HAP-1 (cell line): ENCODE measurements at regions not wholly inside any gene's neighbourhood (a gene's known extent, or its start where the extent isn't known, plus 50 kb on each side); places are given as distances from the start of the nearest gene placed in this dataset.

ENCODE experiments used
- DNase-seq, 2 experiments: peaks; one replicate each; pipeline ENCODE4 v3.0.0-alpha.2; 2016 to 2020; ENCODE audit warnings: low spot score in 2 of 2
- H3K27me3 ChIP-seq: fragments of 250-450 bp; sonication (Bioruptor Pico); 2 replicates; pipeline ENCODE4 v1.5.1; 2020; ENCODE audit warnings: low read depth, mild to moderate bottlenecking, moderate library complexity
- H3K36me3 ChIP-seq: fragments of 250-450 bp; sonication (Bioruptor Pico); replicated peaks from 2 replicates; pipeline ENCODE4 v1.5.1; 2020; ENCODE audit warnings: mild to moderate bottlenecking
- H3K4me1 ChIP-seq: fragments of 250-450 bp; sonication (Bioruptor Pico); 2 replicates; pipeline ENCODE4 v1.5.1; 2020; ENCODE audit warnings: mild to moderate bottlenecking
- H3K4me3 ChIP-seq: fragments of 250-450 bp; sonication (Bioruptor Pico); 2 replicates; pipeline ENCODE4 v1.5.1; 2020; ENCODE audit warnings: mild to moderate bottlenecking, moderate library complexity
- H3K9me3 ChIP-seq: fragments of 250-450 bp; sonication (Bioruptor Pico); 2 replicates; pipeline ENCODE4 v1.5.1; 2020; ENCODE audit warnings: mild to moderate bottlenecking, moderate library complexity
- in situ Hi-C: fragments of 300-500 bp; cut with MboI; formaldehyde crosslinking; loops from 3 replicates; pipeline ENCODE4 v1.14.3; 2020; ENCODE audit warnings: low sequenced_read_pairs, inconsistent platforms, mixed read lengths

DNA sequence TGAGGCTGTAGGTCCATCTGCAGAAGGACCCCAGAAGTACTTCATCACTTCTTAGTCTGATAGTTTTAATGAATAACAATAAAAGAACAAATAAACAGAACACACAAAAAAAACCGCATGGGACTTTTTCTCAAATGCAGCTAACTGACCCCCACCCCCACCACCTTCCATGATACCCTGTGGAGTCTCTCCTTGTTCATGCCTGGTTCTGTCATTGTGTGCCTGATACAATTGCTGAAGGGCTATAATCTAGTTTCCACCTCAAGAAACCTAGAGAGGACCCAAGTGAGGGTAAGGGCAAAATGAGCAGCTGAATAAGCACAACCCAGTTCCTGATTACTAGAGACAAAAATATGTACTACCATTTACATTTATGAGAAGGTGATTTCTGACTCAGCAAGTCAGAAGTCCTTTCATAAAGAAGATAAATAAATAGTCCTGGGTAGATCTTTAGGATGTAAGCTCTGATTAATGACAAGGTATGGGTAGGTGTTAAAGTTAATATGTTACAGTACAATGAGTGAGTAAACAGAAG lies 155.1 kb downstream of the TMA16 start:
- Histone ChIP-seq H3K36me3 (no peaks in the 10 kb centered on the region), H3K4me3 (no peak overlapping the region), H3K4me1 (peaks cover 13% of the 10 kb centered on the region), H3K27me3 (no peaks in the 10 kb centered on the region), H3K9me3 (peaks cover 2% of the 10 kb centered on the region; the same call in 1 of the 2 replicates)
- peak in 1 of 2 experiments; percentile 28 for DNase-seq
- in situ Hi-C loops, result no loop called here

DNA sequence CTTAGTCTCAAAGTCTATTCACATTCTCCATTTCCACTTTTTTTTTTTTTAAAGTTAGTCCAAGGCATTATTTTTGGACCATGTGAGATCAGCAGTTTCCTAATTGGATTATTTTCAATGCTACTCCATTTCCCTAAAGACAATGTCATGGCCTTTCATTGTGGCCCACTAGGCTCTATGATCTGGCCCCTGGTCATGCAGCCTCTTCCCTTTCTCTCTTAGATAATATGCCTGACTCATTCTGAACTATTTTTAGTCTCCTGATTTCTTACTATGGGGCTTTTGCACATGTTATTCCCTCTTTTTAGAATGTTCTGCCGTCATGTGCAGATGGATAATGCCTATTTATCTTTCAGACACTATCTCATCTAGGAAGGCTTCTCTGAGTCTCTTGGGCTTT lies 157.3 kb downstream of the TMA16 start:
- DNase-seq, result no peak
- H3K4me3 ChIP-seq, result no peak overlapping the region
- peaks cover 13% of the 10 kb centered on the region for H3K4me1 ChIP-seq
- H3K27me3 ChIP-seq, result no peaks in the 10 kb centered on the region
- in situ Hi-C loops, result no loop called here
- no peaks in the 10 kb centered on the region for H3K9me3 ChIP-seq
- H3K36me3 ChIP-seq, result no peaks in the 10 kb centered on the region

DNA sequence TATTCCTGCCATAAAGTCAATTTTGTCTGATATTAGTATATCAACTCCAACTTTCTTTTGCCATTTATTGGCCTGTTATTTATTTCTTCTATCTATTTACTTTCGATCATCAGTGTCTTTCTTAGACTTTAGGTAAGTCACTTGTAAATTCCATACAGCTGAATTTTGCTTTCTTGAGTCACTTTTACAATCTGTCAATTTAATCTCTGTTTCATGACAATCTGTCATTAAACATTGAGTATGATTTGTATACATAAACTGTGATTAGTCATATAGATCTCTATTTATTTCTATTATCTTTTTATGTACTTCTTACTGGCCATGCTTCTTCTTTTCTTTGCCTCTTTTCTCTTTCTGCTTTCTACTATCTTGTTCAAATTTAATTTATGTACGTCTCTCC lies 160.1 kb downstream of the TMA16 start:
- Histone ChIP-seq H3K4me3 (no peak overlapping the region), H3K36me3 (no peaks in the 10 kb centered on the region), H3K9me3 (no peaks in the 10 kb centered on the region), H3K27me3 (no peaks in the 10 kb centered on the region), H3K4me1 (peaks cover 7% of the 10 kb centered on the region; the same call in 1 of the 2 replicates)
- DNase-seq, result no peak
- in situ Hi-C loops, result no loop called here

DNA sequence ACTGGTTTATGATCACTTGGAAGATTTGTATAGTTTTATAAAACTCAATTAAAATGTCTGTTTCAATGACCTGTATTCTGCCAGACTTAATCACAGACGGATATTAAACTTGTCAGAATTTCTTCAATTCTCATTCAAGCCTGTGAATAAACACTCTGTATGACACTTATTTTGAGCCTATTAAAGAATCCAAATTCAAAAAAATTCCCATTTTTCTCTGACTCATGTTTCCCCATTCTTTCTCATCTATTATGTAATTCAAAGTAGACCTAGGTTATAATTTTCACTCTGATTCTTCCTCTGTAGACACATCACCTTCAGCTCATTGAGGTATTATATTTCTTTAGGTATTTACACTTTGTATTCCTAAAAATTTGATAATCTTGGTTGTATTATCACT lies 166.1 kb downstream of the TMA16 start:
- H3K27me3 ChIP-seq, result no peaks in the 10 kb centered on the region
- in situ Hi-C loops, result no loop called here
- H3K9me3 ChIP-seq, result no peaks in the 10 kb centered on the region
- H3K36me3 ChIP-seq, result no peaks in the 10 kb centered on the region
- H3K4me3 ChIP-seq, result no peak overlapping the region
- peaks cover 1% of the 10 kb centered on the region for H3K4me1 ChIP-seq
- DNase-seq, result no peak

DNA sequence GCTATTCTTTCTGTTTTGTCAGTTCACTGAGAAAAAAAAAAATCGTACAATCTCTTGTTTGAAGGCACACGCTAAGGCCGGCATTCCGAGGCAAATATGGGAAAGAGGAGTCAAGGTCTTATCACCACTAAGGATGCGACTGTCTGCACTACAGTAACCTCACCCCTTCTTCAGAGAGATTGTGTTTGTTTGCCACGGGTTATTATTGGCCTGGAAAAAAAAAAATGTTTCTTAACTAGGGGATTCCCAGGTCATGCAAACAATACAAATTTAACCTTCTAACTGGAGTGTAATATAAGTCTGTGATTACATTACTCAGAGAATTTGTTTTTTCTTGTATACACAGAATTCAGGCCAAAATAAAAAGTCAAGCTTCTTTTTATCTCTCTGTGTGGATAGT lies 168.3 kb downstream of the TMA16 start:
- no peak overlapping the region for H3K4me3 ChIP-seq
- no peaks in the 10 kb centered on the region for H3K9me3 ChIP-seq
- in situ Hi-C loops, result no loop called here
- no peaks in the 10 kb centered on the region for H3K27me3 ChIP-seq
- no peak for DNase-seq
- H3K4me1 ChIP-seq, result peaks cover 11% of the 10 kb centered on the region
- no peaks in the 10 kb centered on the region for H3K36me3 ChIP-seq

DNA sequence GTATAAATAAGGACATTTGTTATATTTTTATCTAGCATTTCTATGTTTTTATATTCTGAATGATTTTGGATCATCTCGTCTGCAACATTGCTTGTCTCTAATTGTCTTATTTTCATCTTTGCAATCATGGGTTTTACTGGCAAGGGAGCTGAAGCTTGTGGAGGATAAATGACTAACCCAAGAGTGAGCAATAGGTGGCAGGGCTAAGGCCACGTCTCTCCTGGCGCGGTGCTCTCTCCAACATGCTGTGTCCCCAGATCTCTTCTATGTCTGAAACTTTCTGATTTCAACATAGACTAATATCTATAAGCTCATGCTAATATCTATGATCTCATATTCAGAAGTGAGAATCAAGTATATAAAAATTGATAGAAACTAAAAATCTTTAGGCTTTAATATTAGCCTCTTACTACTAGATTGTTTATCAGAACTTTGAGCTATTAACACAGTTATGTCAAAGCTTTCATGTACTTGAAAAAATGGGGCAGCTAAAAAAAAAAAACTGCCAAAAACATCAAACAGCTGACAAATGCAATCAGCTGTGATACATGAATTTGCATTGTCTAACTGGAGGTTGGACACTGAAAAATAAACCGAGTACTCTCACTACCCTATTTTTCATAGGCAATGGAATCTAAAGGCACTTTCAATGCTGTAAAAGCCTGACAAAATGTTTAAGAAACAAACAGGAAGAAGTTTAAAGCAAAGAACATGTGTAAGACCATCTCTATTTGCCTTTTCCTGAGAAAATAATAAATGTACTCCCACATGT lies 169.2 kb downstream of the TMA16 start:
- Histone ChIP-seq H3K4me1 (peaks cover 11% of the 10 kb centered on the region), H3K9me3 (no peaks in the 10 kb centered on the region), H3K36me3 (no peaks in the 10 kb centered on the region), H3K27me3 (no peaks in the 10 kb centered on the region), H3K4me3 (no peak overlapping the region)
- no peak for DNase-seq
- in situ Hi-C loops, result no loop called here

DNA sequence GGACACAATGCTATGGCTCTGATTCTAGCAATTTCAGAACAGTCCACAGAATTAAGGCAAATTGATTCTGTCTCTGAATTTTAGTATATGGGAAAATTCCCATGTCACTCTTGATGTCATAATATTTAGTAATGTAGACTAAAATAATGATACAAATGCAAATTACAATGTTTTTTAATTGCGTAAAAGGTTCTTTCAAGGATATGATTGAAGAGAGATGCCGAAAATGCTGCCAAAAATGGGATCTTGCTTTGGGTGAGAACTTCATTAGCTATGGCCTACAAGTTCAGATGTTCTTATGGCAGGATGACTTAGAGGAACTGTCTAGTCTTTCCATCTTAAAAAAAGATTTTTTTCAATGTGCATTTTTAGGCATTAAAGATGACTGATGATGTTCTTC lies 170.6 kb downstream of the TMA16 start:
- peaks cover 11% of the 10 kb centered on the region for H3K4me1 ChIP-seq
- in situ Hi-C loops, result no loop called here
- no peak for DNase-seq
- no peak overlapping the region for H3K4me3 ChIP-seq
- H3K27me3 ChIP-seq, result no peaks in the 10 kb centered on the region
- no peaks in the 10 kb centered on the region for H3K9me3 ChIP-seq
- no peaks in the 10 kb centered on the region for H3K36me3 ChIP-seq

DNA sequence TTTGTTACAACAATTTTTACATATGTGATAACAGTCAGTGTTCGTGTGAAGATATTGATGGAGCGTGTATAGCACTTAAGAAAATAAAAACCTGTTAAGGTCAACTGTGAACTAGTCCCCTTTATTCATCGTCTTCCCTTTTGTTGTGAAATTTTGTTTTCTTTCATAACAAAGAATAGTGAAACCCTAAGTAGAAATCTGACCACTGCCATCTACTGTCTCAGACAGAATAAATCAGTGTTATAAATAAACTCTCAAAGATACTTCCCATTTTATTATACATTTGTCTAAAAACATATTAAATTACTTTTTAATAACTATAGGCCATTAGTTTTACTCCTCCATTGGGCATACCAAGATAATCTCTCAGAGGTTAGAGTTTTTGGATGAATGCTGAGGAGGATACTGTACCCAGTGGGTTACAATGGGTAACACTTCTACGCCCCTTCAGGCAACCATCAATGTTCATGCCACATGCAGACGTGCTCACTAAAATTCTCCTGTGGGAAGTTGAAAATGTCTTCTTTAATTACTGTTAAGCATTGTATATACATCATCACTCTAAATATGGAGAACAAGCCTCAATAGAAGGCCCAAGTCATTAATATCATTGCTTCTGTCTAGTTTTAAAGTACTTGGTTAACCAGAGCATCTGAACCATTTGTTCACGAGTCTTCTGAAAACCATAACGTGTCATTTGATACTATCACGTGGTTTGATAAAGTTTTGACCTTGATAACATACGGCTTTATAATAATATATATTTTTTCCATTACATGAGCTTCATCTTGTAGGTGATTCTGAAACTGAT lies 171.2 kb downstream of the TMA16 start:
- peaks cover 11% of the 10 kb centered on the region for H3K4me1 ChIP-seq
- no peaks in the 10 kb centered on the region for H3K27me3 ChIP-seq
- H3K36me3 ChIP-seq, result no peaks in the 10 kb centered on the region
- no peak overlapping the region for H3K4me3 ChIP-seq
- peak in 1 of 2 experiments; percentile 34 for DNase-seq
- in situ Hi-C loops, result no loop called here
- no peaks in the 10 kb centered on the region for H3K9me3 ChIP-seq

DNA sequence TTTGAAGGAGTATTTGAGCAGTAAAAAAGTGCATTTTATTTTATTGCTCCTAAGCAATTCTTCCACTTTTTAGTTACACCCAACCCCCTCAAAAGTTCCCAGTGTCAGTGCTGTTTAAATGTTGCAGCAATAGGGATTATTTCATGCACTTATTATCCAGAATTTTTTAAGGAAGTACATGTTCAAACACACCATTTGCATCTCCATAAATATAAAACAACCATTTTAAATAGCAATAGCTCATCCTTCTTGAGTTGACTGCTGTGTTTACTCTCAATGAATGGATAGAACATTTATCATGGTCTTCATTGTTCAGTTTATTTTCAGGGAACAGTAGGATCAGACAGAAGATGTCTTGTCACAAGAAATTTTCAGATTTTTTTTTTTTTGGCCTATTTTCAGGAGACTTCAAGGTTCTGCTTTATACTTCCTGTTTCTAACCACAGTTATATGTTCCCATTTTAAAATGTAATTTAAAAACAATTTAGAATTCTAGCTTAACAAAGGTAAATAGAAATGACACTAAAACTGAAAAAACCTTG lies 171.9 kb downstream of the TMA16 start:
- H3K4me1 ChIP-seq, result peaks cover 11% of the 10 kb centered on the region
- no peaks in the 10 kb centered on the region for H3K36me3 ChIP-seq
- in situ Hi-C loops, result no loop called here
- peak in 1 of 2 experiments; percentile 20 for DNase-seq
- H3K9me3 ChIP-seq, result no peaks in the 10 kb centered on the region
- no peaks in the 10 kb centered on the region for H3K27me3 ChIP-seq
- no peak overlapping the region for H3K4me3 ChIP-seq

DNA sequence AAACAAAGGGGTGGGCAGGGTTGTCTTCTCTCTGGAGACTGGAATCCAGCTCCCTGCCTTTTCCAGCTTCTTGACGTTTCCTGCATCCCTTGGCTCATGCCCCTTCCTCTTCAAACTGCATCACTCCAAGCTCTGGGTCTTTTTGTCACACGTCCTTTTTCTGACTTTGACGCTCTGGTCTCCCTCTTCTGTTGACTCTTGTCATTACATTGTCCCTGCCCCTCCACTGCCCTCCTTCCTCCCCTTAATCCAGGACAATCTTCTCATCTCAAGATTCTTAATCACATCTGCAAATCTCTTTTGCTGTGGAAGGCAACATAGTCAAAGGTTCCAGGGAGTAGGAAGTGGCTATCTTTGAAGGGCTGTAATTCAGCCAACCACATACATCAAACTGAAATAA lies 178.3 kb downstream of the TMA16 start:
- no peaks in the 10 kb centered on the region for H3K27me3 ChIP-seq
- H3K36me3 ChIP-seq, result no peaks in the 10 kb centered on the region
- no peaks in the 10 kb centered on the region for H3K4me1 ChIP-seq
- no peak overlapping the region for H3K4me3 ChIP-seq
- no peaks in the 10 kb centered on the region for H3K9me3 ChIP-seq
- no peak for DNase-seq
- in situ Hi-C loops, result no loop called here

DNA sequence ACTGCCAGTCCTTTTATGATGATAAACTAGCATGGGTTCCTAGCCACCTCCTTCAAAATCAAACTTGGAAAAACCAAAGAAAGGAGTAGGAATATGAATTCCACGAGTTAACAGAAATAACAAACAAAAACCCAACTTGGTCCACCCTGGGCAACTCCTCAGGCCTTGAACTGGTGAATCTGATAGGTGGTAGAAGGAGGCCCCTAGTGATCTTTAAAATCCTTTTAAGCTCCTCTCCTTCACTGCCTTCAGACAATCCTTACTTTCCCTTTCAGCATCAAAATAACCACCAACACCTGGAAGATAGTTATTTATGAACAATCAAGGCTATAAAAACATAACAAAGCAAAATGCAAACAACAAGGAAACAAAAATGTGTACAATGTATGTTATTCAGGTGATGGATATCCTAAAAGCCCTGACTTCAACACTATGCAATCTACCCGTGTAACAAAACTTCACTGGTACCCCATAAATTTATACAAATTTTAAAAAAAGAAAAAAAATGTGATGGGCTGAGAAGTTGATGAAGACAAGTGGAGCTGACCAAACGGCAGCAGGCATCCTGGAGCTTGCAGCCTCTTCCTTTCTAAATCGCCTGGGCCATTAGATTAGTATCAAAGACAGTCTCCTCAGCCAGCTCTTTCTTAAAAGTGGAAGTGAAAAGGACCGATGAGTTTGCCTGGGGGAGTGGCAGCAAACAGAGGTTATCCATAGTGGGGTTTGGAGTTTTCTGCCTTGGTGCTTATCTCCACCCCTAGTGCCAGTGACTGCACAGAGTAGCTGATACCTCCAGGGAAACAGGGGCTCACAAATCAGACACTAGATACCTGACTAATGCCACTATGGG lies 179.6 kb downstream of the TMA16 start:
- in situ Hi-C loops, result no loop called here
- Histone ChIP-seq H3K27me3 (no peaks in the 10 kb centered on the region), H3K4me3 (no peak overlapping the region), H3K4me1 (no peaks in the 10 kb centered on the region), H3K9me3 (no peaks in the 10 kb centered on the region), H3K36me3 (no peaks in the 10 kb centered on the region)
- no peak for DNase-seq

DNA sequence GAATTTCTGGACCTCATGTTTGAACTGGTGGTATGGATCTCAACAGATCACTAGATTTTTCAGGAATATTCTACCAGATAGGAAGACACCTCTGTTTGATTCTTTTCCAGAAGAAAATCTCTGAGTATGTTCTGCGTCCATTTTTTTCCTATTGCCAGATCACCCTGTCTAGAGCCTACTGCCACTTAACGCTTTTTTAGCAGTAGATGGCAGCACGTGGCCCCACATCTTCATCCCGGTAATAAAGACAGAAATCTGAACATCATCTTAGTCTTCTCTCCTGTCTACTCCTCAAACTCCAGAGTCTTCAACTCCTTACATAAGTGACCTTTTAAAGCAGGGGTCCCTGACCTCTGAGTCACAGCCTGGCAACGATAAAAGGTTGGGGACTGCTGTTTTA lies 184.7 kb downstream of the TMA16 start:
- DNase-seq, result peak; percentile 30 to 38
- Histone ChIP-seq H3K36me3 (no peaks in the 10 kb centered on the region), H3K4me3 (no peak overlapping the region), H3K9me3 (no peaks in the 10 kb centered on the region), H3K4me1 (no peaks in the 10 kb centered on the region), H3K27me3 (no peaks in the 10 kb centered on the region)
- in situ Hi-C loops, result loop anchor here (25.0 kb wide), 1 partner anchor 117 kb away; no protein-coding TSS in a partner anchor

DNA sequence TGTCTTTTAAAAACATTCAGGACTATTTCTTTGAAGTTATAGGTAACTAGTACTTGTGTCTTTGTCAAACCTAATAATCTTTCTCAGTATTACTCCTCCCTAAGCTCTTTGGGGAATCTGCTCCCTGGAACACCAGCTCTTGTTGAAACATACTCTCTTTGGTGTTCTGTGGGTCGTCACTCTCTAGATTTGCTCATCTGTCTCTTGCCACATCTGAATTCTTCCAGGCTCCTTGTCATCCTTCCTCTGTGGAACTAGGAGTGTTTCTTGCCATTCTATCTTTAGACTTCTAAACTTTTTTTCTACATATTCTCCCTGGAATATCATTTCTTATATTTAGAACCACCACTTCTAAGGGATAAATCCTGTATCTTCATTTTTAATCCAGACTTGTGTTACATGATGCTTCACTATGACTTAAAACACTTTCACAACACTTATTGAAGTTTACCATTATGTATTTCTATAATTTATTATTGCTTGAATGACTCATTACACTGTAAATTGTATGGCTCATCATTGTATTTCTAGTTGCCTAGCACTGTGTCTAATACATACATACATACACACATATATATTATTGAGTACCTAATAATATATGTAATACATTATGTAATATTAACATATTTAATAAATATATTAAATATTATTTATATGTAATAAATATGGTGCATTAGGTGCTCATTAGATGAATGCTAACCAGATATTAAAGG lies 186.1 kb downstream of the TMA16 start:
- in situ Hi-C loops, result loop anchor here (25.0 kb wide), 1 partner anchor 118 kb away; no protein-coding TSS in a partner anchor
- no peak for DNase-seq

More for the DNA sequence above, 186.1 kb downstream of the TMA16 start:
- H3K36me3 ChIP-seq, result no peaks in the 10 kb centered on the region
- H3K4me1 ChIP-seq, result no peaks in the 10 kb centered on the region
- H3K9me3 ChIP-seq, result no peaks in the 10 kb centered on the region
- no peak overlapping the region for H3K4me3 ChIP-seq
- H3K27me3 ChIP-seq, result no peaks in the 10 kb centered on the region
